Neural progenitor cell (in vitro differentiated cells): ENCODE measurements at regions not wholly inside any gene's neighbourhood (a gene's known extent, or its start where the extent isn't known, plus 50 kb on each side); places are given as distances from the start of the nearest gene placed in this dataset.

Experiments
- CTCF ChIP-seq: fragments of 200-600 bp; sonication (generic); IDR thresholded peaks from 2 replicates; pipeline ENCODE4 v1.5.1; 2017; ENCODE audit warnings: antibody characterized with exemption, mild to moderate bottlenecking
- EZH2 ChIP-seq: fragments of 200-600 bp; sonication (generic); IDR thresholded peaks from 2 replicates; pipeline ENCODE4 v1.6.1; 2017; ENCODE audit warnings: antibody characterized with exemption, mild to moderate bottlenecking, moderate library complexity
- EZH2phosphoT487 ChIP-seq: fragments of 200-600 bp; sonication (generic); IDR thresholded peaks from 2 replicates; pipeline ENCODE4 v1.6.1; 2017; ENCODE audit warnings: antibody characterized with exemption

DNA sequence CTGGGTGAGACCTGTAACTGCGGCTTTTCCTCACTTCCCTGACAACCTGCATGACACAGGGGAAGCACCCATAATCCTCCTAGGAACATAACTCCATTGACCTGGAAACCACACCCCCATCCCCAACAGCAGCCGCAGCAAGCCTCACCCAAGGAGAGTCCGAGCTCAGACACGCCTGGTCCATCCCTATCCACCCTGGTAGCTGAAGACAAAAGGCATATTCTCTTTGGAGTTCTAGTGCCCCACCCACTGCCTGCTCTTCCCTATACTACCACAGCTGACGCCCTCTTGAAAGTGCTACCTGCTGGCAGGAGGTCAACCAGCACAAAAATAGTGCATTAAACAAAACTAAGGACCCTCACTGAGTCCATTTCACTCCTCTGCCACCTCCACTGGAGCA is 1080.9 kb upstream of the IGFBP7 start:
- TF ChIP-seq EZH2, result no peak
- TF ChIP-seq CTCF, result no peak
- no peak for TF ChIP-seq EZH2phosphoT487
